Kidney tubule cell (primary cell): ENCODE measurements at regions not wholly inside any gene's neighbourhood (a gene's known extent, or its start where the extent isn't known, plus 50 kb on each side); places are given as distances from the start of the nearest gene placed in this dataset.
"Not testable (repeated sequence)": the region's sequence is repeated elsewhere in the genome, so short reads cannot be mapped to it uniquely, and the experiment has no call there.

Experiments
- DNase-seq: peaks from one replicate; pipeline ENCODE4 v3.0.0-alpha.2; 2018; ENCODE audit warnings: low spot score

GRCh38 chrX:2572740-2573139 is 72.0 kb upstream of the DHRSX start:
- DNase-seq = no peak

GRCh38 chrX:2568125-2568524 is 67.3 kb upstream of the DHRSX start:
- DNase-seq = no peak

- no peak for DNase-seq
Measured at GRCh38 chrX:2566055-2566454, 65.3 kb upstream of the DHRSX start.

GRCh38 chrX:2561456-2561855 is 60.7 kb upstream of the DHRSX start:
- DNase-seq = no peak

GRCh38 chrX:2559124-2559523 is 58.3 kb upstream of the DHRSX start:
- no peak for DNase-seq

- DNase-seq = no peak
Measured at GRCh38 chrX:2554891-2555290, 54.1 kb upstream of the DHRSX start.

GRCh38 chrX:2554066-2554465 is 53.3 kb upstream of the DHRSX start:
- DNase-seq = not testable (repeated sequence)

- peak; percentile 86 for DNase-seq
Measured at GRCh38 chrX:2552621-2553201, 51.9 kb upstream of the DHRSX start.

GRCh38 chrX:2550328-2551020 is 49.7 kb upstream of the DHRSX start:
- DNase-seq = no peak
